GM18873 (cell line): ENCODE measurements at regions not wholly inside any gene's neighbourhood (a gene's known extent, or its start where the extent isn't known, plus 50 kb on each side); places are given as distances from the start of the nearest gene placed in this dataset.
"Not testable (repeated sequence)": the region's sequence is repeated elsewhere in the genome, so short reads cannot be mapped to it uniquely, and the experiment has no call there.

Experiments used
- ATAC-seq: cut with Tn5 transposase; IDR thresholded peaks from one replicate; pipeline ENCODE4 v1.9.1; 2021; ENCODE audit warnings: mild to moderate bottlenecking, moderate library complexity, moderate number of reproducible peaks; ENCODE audit not compliant: unreplicated experiment, low FRiP score

DNA sequence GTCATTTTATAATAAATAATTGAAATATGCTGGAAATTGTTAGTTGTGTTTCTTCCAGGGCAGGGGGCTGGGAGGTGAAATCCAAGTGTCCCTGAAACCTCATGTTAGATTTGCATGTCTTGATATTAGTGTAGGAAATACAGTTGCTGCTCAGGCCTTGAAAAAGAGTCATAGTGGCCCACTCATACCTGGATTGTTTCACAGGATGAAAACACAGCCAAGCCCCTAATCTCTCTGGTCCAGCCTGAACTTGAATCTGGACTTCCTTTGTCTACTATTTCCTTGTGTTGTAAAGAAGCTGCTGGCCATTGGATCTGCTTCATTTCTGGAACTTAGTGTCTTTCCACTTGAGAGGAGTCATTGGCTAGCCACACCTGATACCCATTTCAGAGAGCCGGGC is 108.8 kb upstream of the JARID2 start:
- ATAC-seq = no peak

DNA sequence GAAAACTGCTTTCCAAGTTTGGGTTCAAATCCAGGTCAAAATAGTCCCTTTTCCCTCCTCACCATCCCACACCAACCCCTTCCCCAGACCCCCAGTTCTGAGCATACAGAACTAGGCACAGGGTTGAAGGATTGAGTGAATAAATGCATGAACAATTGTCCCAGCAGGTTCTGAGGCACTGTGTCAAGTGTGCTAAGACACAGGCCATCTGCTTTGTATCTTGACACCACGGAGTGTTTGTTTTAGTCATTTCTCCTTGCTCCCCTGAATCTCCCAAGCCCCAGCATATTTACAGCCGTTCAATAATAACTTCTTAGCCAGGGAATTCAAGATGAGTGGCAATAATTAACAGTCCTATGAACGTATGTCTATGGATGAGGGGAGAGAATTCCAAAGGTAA is 102.8 kb upstream of the JARID2 start:
- no peak for ATAC-seq

DNA sequence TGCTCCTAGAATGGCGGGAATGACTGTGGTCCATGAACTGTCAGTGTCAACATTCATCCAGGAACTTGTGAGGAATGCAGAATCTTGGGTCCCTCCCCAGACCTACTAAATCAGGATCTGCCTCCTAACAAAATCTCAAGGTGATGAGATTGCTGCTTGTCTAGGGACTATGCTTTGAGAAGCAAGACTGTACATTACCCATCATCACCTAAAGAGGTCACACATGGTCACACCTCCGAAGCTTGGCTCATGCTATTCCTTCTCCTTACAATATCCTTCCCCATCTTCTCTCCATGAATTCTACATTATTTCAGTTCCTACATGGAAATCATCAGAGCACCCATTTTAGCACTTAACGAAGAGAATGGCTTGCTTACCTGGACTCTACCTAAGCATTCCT is 102.3 kb upstream of the JARID2 start:
- no peak for ATAC-seq

GRCh38 chr6:15145821-15146220 is 100.0 kb upstream of the JARID2 start:
- no peak for ATAC-seq

DNA sequence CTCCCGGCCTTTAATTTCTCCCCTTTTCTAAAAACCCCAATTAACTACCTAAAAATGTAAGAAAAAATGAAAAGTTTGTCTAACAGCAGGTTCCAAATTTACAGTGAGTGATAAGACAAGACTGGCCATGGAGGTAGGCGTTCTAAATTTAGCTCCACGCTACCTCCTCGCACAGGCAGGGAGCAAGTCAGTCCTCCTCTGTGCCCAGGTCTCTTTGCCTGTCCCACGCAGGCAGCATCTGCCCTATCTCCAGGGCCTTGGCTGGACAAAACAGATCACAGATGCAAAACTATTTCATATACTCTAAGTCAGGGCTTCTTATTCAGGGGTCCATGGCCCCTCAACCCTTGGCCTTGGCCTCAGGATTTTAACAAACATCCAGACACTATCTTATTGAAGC is 98.0 kb upstream of the JARID2 start:
- no peak for ATAC-seq

- ATAC-seq = no peak
Measured at GRCh38 chr6:15148356-15148946, 97.4 kb upstream of the JARID2 start.

DNA sequence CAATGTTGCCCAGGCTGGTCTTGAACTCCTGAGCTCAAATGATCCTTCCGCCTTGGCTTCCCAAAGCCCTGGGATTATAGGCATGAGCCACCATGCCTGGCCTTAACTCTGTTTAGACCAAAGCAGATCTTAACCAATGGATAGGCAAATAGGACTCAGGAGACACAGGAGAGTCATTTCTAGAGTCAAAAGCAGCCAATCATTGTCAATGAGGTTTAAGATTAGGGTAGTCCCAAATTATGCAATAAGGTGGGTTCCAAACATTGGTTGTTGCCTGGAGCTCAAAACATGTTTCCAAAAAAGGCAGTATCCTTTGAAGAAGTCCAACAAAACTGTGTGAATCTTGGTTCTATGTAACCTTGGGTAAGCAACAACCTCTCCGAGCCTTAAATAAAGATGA is 95.7 kb upstream of the JARID2 start:
- no peak for ATAC-seq

- no peak for ATAC-seq
Measured at GRCh38 chr6:15152700-15153099, 93.2 kb upstream of the JARID2 start.

- ATAC-seq = no peak
Measured at GRCh38 chr6:15153191-15153590, 92.7 kb upstream of the JARID2 start.

- no peak for ATAC-seq
Measured at GRCh38 chr6:15157479-15157878, 88.4 kb upstream of the JARID2 start.

DNA sequence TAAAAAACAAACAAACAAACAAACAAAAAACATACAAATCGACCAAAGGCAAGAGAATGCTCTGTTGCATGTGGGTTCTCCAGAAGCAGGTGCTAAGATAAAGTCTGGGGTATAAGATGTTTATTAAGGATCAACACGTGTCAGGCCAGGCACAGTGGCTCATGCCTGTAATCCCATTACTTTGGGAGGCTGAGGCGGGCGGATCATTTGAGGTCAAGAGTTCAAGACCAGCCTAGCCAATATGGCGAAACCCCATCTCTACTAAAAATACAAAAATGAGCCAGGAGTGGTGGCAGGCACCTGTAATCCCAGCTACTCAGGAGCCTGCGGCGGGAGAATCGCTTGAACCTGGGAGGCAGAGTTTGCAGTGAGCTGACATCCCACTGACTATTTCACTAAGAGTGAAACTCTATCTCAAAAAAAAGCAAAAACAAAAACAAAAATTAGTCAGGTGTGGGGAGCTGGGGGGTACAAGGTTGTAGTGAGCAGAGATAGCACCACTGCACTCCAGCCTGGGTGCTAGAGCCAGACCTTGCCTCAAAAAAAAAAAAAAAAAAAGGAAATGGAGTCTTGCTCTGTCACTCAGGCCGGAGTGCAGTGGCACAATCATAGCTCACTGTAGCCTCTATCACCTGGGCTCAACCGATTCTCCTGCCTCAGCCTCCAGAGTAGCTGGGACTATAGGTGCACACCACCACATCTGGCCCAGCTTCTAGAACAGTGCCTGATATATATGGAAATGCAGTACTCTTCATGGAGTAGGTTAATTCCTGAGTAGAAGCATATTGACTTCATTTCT is 86.8 kb upstream of the JARID2 start:
- ATAC-seq = no peak

DNA sequence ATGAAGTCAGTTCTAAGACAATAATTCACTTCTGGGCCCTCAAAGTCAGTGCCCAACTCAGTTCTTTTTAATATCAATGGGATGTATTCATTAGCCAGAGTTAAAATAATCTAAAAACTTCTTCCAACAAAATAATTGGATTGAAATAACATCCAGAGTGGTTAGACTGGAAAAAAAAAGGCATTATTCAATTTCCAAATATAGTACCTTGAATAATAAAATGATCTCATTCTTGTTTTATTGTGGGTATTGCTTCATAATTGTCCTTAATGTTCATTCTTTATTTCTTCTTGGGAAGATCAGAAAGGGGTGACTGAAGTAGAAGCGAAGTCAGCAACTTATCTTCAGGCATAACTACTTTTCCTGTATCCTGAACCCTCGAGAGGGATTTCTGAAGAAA is 85.1 kb upstream of the JARID2 start:
- ATAC-seq = no peak

GRCh38 chr6:15164855-15165254 is 81.0 kb upstream of the JARID2 start:
- not testable (repeated sequence) for ATAC-seq

GRCh38 chr6:15166121-15166520 is 79.7 kb upstream of the JARID2 start:
- no peak for ATAC-seq

DNA sequence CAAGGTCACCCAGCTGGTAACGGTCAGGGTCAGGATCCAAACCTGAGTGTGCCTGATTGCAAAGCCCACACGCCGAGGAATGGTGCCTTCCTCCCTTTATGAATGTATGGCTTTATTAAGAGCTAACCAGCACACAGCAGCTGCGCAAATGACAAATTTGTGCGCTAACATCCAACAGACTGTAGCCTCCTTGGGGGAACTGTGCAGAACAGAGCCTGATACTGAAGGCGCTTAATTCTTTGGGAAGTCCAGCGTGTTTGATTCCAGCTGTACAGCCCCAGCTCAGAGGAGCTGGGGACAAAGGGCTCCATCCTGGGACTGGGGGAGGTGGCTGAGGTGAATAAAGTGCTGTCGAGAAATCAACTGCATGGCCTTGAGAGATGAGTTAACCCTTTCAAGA is 75.7 kb upstream of the JARID2 start:
- no peak for ATAC-seq

GRCh38 chr6:15171026-15171425 is 74.8 kb upstream of the JARID2 start:
- no peak for ATAC-seq

DNA sequence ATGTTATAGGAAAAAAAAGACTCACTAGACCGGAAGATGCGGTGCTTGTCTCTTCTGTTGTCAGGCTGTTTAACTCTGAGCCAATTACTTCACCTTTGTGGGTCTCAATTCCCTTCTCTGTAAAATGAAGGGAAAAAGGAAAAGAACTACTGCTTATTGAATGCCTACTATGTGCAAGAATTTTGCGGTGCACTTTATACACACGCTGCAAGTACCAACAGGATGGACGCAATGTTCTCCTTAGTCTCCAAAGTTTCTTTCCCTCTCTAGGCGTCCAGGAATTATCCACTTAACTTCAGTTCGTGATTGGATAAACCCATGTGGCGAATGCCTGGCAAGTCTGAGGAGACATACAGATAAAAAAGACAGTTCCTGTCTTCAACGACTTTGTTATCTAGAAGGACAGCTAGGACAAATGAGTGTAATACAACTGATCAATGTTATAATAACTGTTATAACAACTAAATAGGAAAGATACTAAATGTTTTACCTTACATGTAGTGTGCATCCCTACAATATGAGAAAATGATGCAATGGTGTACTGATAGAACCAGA is 69.0 kb upstream of the JARID2 start:
- no peak for ATAC-seq

- no peak for ATAC-seq
Measured at GRCh38 chr6:15183979-15184378, 61.9 kb upstream of the JARID2 start.

DNA sequence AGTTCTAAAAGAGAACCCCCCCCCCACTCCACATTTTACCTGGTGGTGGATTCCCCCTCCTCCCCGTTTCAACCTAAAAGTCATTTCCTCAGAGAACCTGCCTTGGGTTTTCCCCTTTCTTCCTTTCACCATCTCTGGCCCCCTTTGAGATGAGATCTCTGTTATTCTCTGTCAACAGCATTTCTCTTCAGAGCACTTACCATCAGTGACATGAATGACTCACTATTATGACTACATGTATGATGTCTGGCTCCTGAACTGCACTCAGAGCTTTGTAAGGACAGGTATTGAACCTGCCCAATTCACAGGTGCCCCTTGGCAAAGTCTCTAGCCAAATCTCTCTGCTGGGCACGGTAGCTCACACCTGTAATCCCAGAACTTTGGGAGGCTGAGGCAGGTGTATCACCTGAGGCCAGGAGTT is 61.4 kb upstream of the JARID2 start:
- no peak for ATAC-seq

DNA sequence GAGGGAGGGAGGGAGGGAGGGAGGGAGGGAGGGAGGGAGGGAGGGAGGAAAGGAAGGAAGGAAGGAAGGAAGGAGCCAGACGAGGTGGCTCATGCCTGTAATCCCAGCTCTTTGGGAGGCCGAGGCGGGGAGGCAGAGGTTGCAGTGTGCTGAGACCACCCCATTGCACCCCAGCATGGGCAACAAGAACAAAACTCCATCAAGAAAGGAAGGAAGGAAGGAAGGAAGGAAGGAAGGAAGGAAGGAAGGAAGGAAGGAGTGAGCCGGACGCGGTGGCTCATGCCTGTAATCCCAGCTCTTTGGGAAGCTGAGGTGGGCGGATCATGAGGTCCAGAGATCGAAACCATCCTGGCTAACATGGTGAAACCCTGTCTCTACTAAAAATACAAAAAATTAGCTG is 60.8 kb upstream of the JARID2 start:
- not testable (repeated sequence) for ATAC-seq

DNA sequence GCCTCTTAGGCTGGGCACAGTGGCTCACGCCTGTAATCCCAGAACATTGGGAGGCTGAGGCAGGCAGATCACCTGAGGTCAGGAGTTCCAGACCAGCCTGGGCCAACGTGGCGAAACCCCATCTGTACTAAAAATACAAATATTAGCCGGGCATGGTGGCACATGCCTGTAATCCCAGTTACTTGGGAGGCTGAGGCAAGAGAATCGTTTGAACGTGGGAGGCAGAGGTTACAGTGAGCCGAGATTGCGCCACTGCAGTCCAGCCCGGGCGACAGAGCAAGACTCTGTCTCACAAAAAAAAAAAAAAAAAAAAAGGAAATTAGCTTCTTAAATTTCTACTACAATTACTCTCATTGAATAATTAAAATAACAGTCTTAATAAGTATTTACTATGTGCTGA is 52.4 kb upstream of the JARID2 start:
- not testable (repeated sequence) for ATAC-seq

DNA sequence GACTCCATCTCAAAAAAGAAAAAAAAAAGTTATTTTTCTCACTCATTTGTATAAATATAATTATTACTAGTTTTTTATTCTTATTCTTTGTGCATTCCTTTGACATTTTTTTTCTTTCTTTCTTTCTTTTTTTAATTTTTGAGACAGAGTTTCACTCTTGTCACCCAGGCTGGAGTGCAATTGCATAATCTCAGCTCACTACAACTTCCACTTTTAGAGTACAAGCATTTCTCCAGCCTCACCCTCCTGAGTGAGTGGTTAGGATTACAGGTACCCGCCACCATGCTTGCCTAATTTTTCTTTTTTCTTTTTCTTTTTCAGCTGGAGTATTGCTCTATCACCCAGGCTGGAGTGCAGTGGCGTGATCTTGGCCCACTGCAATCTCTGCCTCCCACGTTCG is 51.4 kb upstream of the JARID2 start:
- no peak for ATAC-seq
